ENCODE measurements at regions not wholly inside any gene's neighbourhood (a gene's known extent, or its start where the extent isn't known, plus 50 kb on each side); places are given as distances from the start of the nearest gene placed in this dataset.

- TF ChIP-seq EZH2 (IDR thresholded peaks at IDR 0.05; ENCODE audit: insufficient read depth, poor library complexity, severe bottlenecking) (no peak), EZH2phosphoT487 (IDR thresholded peaks at IDR 0.05; ENCODE audit: insufficient read depth, low read depth) (no peak)
Measured at GRCh38 chr5:50559955-50560354, 106.5 kb upstream of the PARP8 start.
